ENCODE measurements at regions not wholly inside any gene's neighbourhood (a gene's known extent, or its start where the extent isn't known, plus 50 kb on each side); places are given as distances from the start of the nearest gene placed in this dataset.

DNA sequence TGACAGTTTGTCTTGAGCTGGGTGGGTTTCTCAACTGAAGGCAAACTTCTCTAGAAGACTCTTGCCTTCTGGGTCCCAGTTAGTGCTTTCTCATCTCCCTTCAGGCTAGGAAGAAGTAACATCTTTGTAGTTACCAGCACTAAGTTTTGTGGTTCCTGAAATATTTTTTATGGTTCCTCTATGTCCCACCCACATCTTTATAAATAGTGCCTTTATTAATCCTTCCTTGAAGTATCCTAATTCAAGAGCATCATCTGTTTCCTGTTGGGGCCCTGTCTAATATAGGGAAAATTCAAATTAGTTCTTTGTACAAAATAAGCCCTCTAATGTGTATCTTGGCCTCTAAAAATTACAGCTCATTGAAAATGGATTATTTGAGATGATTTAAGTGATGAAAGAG is 147.4 kb upstream of the MAOA start:
- Histone ChIP-seq H2AFZ (ENCODE audit: low read length) (no peak overlapping the region), H3K4me2 (ENCODE audit: low read depth, low read length) (no peak overlapping the region), H3K9me3 (replicated peaks; ENCODE audit: insufficient read depth, low read length) (no peaks in the 10 kb centered on the region), H4K20me1 (ENCODE audit: insufficient read depth, low read length) (no peaks in the 10 kb centered on the region), H3K27me3 (replicated peaks; ENCODE audit: insufficient read depth, low read length) (no peaks in the 10 kb centered on the region), H3K9me2 (replicated peaks; ENCODE audit: insufficient read depth, low read length) (no peaks in the 10 kb centered on the region), H3K4me3 (ENCODE audit: low read length) (no peak overlapping the region), H3K9ac (ENCODE audit: low read length) (no peak overlapping the region), H3K4me1 (ENCODE audit: low read length) (peaks cover 21% of the 10 kb centered on the region), H3K79me2 (ENCODE audit: low read length) (no peaks in the 10 kb centered on the region), H3K27ac (ENCODE audit: low read length) (no peak overlapping the region), H3K36me3 (replicated peaks; ENCODE audit: insufficient read depth, low read length) (no peaks in the 10 kb centered on the region), H3F3A (ENCODE audit: insufficient read depth, low read length) (no peaks in the 10 kb centered on the region)
- no peak for DNase-seq
- TF ChIP-seq EZH2phosphoT487 (IDR thresholded peaks at IDR 0.05; ENCODE audit: low read length) (no peak), EZH2 (optimal IDR thresholded peaks at IDR 0.05; ENCODE audit: low read depth, low read length) (no peak)
- TF ChIP-seq, protein P1, sequence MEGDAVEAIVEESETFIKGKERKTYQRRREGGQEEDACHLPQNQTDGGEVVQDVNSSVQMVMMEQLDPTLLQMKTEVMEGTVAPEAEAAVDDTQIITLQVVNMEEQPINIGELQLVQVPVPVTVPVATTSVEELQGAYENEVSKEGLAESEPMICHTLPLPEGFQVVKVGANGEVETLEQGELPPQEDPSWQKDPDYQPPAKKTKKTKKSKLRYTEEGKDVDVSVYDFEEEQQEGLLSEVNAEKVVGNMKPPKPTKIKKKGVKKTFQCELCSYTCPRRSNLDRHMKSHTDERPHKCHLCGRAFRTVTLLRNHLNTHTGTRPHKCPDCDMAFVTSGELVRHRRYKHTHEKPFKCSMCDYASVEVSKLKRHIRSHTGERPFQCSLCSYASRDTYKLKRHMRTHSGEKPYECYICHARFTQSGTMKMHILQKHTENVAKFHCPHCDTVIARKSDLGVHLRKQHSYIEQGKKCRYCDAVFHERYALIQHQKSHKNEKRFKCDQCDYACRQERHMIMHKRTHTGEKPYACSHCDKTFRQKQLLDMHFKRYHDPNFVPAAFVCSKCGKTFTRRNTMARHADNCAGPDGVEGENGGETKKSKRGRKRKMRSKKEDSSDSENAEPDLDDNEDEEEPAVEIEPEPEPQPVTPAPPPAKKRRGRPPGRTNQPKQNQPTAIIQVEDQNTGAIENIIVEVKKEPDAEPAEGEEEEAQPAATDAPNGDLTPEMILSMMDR (IDR thresholded peaks at IDR 0.05; ENCODE audit: low read length): no peak

DNA sequence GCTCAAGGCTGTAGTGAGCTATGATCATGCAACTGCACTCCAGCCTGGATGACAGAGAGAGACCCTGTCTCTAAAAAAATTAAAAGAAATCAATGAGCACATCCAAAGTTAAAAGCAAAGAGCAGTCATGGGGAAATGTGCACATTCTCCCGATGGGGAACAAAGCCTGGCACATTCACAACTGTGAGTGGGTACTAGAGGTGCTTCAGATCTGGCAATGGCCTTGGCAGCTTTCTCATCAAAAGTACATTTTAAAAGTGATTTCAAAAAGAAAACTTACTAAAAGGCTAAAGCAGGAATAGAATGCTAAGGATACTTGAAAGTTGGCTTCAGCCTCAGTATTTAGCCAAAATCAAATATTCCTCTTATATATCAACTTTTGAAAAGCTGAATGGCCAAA is 145.9 kb upstream of the MAOA start:
- Histone ChIP-seq H3K9ac (ENCODE audit: low read length) (no peak overlapping the region), H3K9me2 (replicated peaks; ENCODE audit: insufficient read depth, low read length) (no peaks in the 10 kb centered on the region), H2AFZ (ENCODE audit: low read length) (no peak overlapping the region), H3K27ac (ENCODE audit: low read length) (no peak overlapping the region), H3K27me3 (replicated peaks; ENCODE audit: insufficient read depth, low read length) (no peaks in the 10 kb centered on the region), H3K9me3 (replicated peaks; ENCODE audit: insufficient read depth, low read length) (no peaks in the 10 kb centered on the region), H3F3A (ENCODE audit: insufficient read depth, low read length) (no peaks in the 10 kb centered on the region), H3K4me1 (ENCODE audit: low read length) (peaks cover 10% of the 10 kb centered on the region; the same call in 1 of the 2 replicates), H3K4me2 (ENCODE audit: low read depth, low read length) (no peak overlapping the region), H3K36me3 (replicated peaks; ENCODE audit: insufficient read depth, low read length) (no peaks in the 10 kb centered on the region), H4K20me1 (ENCODE audit: insufficient read depth, low read length) (no peaks in the 10 kb centered on the region), H3K79me2 (ENCODE audit: low read length) (no peaks in the 10 kb centered on the region), H3K4me3 (ENCODE audit: low read length) (no peak overlapping the region)
- TF ChIP-seq EZH2phosphoT487 (IDR thresholded peaks at IDR 0.05; ENCODE audit: low read length) (no peak), EZH2 (optimal IDR thresholded peaks at IDR 0.05; ENCODE audit: low read depth, low read length) (no peak)
- TF ChIP-seq, protein P1 (IDR thresholded peaks at IDR 0.05; ENCODE audit: low read length): no peak
- DNase-seq: no peak

- no peaks in the 10 kb centered on the region for H3F3A ChIP-seq (ENCODE audit: insufficient read depth, low read length)
- no peak for DNase-seq
- H3K9me3 ChIP-seq (replicated peaks; ENCODE audit: insufficient read depth, low read length): no peaks in the 10 kb centered on the region
- no peaks in the 10 kb centered on the region for H3K9me2 ChIP-seq (replicated peaks; ENCODE audit: insufficient read depth, low read length)
- no peaks in the 10 kb centered on the region for H3K36me3 ChIP-seq (replicated peaks; ENCODE audit: insufficient read depth, low read length)
- TF ChIP-seq EZH2phosphoT487 (IDR thresholded peaks at IDR 0.05; ENCODE audit: low read length) (no peak), EZH2 (optimal IDR thresholded peaks at IDR 0.05; ENCODE audit: low read depth, low read length) (no peak)
- H3K9ac ChIP-seq (ENCODE audit: low read length): no peak overlapping the region
- no peak overlapping the region for H3K4me3 ChIP-seq (ENCODE audit: low read length)
- no peak overlapping the region for H3K4me2 ChIP-seq (ENCODE audit: low read depth, low read length)
- no peaks in the 10 kb centered on the region for H3K27me3 ChIP-seq (replicated peaks; ENCODE audit: insufficient read depth, low read length)
- no peaks in the 10 kb centered on the region for H3K79me2 ChIP-seq (ENCODE audit: low read length)
- H4K20me1 ChIP-seq (ENCODE audit: insufficient read depth, low read length): no peaks in the 10 kb centered on the region
- no peak overlapping the region for H2AFZ ChIP-seq (ENCODE audit: low read length)
- H3K27ac ChIP-seq (ENCODE audit: low read length): no peak overlapping the region
- H3K4me1 ChIP-seq (ENCODE audit: low read length): no peaks in the 10 kb centered on the region
These were observed 143.0 kb upstream of the MAOA start for GRCh38 chrX:43513085-43513484.

- H3K27me3 ChIP-seq (replicated peaks; ENCODE audit: insufficient read depth, low read length): no peaks in the 10 kb centered on the region
- DNase-seq: no peak
- no peaks in the 10 kb centered on the region for H3F3A ChIP-seq (ENCODE audit: insufficient read depth, low read length)
- no peaks in the 10 kb centered on the region for H4K20me1 ChIP-seq (ENCODE audit: insufficient read depth, low read length)
- no peak overlapping the region for H3K4me2 ChIP-seq (ENCODE audit: low read depth, low read length)
- H3K9me3 ChIP-seq (replicated peaks; ENCODE audit: insufficient read depth, low read length): no peaks in the 10 kb centered on the region
- no peak for TF ChIP-seq EZH2phosphoT487 (IDR thresholded peaks at IDR 0.05; ENCODE audit: low read length)
- TF ChIP-seq, protein P1 (IDR thresholded peaks at IDR 0.05; ENCODE audit: low read length): no peak
- TF ChIP-seq EZH2 (optimal IDR thresholded peaks at IDR 0.05; ENCODE audit: low read depth, low read length): no peak
- no peaks in the 10 kb centered on the region for H3K36me3 ChIP-seq (replicated peaks; ENCODE audit: insufficient read depth, low read length)
- no peak overlapping the region for H3K4me3 ChIP-seq (ENCODE audit: low read length)
- H3K9me2 ChIP-seq (replicated peaks; ENCODE audit: insufficient read depth, low read length): no peaks in the 10 kb centered on the region
- H3K4me1 ChIP-seq (ENCODE audit: low read length): no peaks in the 10 kb centered on the region
- H3K9ac ChIP-seq (ENCODE audit: low read length): no peak overlapping the region
- no peak overlapping the region for H2AFZ ChIP-seq (ENCODE audit: low read length)
- no peak overlapping the region for H3K27ac ChIP-seq (ENCODE audit: low read length)
- H3K79me2 ChIP-seq (ENCODE audit: low read length): no peaks in the 10 kb centered on the region
These were observed 141.3 kb upstream of the MAOA start for GRCh38 chrX:43514820-43515219.
